Stimulated activated CD4-positive, alpha-beta T cell treated with anti-CD3 and anti-CD28 coated beads, Interleukin-15, amount 100 ng/mL, for 48 hours (primary cell): ENCODE measurements at regions not wholly inside any gene's neighbourhood (a gene's known extent, or its start where the extent isn't known, plus 50 kb on each side); places are given as distances from the start of the nearest gene placed in this dataset.
"Not testable (repeated sequence)": the region's sequence is repeated elsewhere in the genome, so short reads cannot be mapped to it uniquely, and the experiment has no call there.

Source experiments
- DNase-seq, 2 donors: peaks; one replicate each; pipeline ENCODE4 v3.0.0-alpha.2; 2020; ENCODE audit warnings: low read depth in 2 of 2

DNA sequence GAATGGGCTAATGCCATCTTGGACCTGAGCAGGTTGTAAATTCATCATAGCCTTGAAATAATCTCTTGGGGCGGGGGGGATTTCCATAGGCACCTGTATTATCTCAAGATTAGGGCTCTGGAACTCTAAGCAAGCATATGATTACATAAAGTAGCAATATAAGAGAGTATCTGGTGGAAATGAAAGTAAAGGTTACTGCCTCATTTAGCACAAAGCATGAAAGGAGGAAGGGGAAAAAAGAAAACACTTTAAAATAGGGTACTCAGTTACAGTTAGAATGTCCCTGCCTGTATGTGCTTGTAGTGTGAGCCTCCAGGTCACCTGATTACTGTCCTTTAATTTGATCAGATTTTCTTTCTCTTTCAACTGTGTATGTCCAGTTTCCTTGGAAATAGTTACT lies 1079.7 kb upstream of the CDH18 start:
- DNase-seq = no peak

DNA sequence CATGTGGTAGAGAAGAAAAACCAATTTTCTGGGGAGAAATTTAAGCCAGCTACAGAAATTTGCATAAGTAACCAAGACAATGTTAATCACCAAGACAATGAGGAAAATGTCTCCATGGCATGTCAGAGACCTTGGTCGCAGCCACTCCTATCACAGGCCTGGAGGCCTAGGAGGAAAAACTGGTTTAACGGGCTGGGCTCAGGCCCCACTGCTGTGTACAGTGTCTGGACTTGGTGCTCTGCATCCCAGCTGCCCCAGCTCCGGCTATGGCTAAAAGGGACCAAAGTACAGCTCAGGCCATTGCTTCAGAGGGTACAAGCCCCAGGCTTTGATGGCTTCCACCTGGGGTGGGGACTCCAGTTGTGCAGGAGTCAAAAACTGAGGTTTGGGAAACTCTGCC lies 1075.1 kb upstream of the CDH18 start:
- DNase-seq = no peak

DNA sequence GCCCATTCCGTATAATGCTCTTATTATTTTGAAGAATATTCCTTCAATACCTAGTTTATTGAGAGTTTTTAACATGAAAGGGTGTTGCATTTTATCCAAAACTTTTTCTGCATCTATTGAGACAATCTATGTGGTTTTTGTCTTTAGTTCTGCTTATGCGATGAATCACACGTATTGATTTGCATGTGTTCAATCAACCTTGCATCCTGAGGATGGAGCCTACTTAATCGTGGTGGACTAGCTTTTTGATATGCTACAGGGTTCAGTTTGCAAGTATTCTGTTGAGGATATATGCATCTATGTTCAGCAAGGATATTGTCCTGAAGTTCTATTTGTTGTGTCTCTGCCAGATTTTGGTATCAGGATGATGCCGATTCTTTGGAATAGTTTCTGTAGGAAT lies 1070.3 kb upstream of the CDH18 start:
- DNase-seq = no peak

DNA sequence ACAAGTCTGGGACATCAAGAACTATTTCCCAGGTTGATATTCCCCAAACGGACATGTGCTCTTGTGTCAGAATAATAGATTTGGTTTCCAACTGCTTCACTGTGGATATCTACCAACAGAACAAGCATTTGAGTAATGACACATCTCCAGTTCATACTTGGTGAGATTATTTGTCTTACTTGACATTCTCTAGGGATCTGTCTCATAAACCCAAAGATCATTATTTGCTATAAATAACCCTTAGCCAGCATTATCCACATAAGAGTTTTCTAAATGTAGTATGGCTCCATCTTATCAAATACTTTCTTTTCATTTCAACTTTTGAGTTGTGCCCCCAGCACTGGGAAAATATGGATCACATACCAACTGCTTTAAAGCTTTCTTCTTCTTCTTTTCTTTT lies 1063.9 kb upstream of the CDH18 start:
- DNase-seq = no peak

DNA sequence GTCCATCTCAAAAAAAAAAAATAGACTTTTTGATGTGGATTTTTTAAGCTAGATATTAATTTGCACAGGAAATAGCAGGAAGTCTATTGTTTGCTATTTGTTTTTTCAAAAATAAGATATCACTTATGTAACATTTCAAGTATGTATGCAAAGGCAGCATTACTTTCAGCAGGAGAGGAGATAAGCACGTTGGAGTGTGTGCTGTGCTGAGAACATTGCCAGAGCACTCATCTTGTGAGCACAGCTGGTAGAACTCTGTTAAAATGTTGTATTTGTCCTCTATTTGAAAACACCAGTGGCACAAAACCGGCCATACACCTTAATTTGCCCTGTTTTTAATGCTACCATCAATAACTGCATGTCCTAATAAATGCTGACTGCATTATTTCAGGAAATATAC lies 1061.9 kb upstream of the CDH18 start:
- DNase-seq = no peak

DNA sequence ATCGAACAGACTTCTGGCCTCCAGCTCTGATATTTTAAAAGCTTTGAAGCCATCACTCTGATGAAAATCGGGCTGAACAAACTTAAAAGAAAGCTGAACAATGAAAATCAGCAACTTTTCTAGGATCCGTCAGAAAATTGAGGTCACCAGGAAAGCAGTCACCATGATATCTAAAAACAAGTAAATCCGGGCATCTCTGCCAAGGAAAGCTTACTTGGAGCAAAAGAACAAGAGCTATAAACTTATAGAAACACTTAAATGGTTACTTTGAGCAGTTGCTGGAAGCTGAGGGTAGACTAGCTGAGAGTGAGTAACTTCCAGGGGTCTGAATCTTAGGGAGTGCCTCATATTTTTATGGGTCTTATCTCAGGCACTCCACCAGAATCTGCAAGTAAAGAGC lies 1043.0 kb upstream of the CDH18 start:
- no peak for DNase-seq

DNA sequence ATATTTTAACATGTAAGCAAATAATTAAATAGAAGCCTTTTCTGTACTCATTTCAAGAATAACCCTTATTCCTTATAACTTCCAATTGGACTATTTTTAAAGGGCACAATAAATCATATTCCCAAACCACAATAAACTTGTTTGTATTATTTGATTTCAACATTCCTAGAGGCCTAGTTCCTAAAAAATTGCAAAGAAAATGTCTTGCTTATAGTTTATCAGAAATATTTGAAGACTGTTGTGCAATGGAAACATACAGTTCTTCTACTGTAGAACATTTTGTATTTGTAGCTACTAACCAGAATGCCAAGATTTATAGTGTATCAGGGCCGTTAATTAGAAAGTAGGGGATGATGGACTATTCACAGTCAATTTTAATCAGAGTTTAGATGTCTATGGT lies 1037.0 kb upstream of the CDH18 start:
- DNase-seq = no peak

DNA sequence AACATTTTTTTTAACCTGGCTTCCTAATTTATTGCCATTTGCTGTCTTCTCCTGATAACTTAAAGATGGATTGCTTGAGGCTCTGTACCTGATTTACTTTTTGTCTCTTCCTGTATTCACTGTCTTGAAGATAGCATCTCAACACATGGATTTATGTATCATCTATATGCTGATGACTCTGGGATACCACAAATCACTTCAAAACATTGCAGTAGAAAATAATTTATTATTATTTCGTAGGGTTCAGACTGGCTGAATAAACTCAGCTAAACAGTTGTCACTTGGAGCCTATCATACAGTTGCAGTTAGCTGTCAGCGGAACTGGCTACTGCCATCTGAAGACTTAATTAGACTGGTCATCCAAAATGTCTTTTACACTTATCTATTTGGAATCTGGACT lies 1025.2 kb upstream of the CDH18 start:
- DNase-seq = no peak

DNA sequence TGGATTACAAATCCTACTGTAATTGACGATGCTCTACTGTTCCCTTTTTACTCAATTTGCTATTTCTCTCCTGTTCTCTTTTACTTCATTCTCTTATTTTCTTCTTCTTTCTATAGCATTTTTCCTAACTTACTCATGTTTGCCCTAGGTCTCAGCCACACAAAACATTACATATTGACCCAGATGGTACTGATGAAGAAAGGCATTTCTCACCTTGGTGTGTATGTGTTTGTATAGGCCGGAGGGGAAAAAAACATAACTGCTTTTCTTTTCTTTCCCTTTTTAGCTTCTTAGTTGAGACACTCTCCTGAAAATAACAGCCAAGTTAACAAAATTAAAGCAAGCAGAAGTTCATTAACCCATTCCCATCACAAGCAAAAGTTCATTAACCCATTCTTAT lies 1019.8 kb upstream of the CDH18 start:
- no peak for DNase-seq

DNA sequence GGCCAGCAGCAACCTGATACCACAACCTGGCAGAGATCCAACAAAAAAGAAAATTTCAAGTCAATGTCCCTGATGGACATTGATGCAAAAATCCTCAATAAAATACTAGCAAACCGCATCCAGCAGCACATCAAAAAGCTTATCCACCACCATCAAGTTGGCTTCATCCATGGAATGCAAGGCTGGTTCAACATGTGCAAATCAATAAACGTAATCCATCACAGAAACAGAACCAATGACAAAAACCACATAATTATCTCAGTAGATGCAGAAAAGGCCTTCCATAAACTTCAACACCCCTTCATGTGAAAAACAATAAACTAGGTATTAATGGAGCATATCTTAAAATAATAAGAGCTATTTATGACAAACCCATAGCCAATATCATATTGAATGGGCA lies 1000.9 kb upstream of the CDH18 start:
- DNase-seq = not testable (repeated sequence)

DNA sequence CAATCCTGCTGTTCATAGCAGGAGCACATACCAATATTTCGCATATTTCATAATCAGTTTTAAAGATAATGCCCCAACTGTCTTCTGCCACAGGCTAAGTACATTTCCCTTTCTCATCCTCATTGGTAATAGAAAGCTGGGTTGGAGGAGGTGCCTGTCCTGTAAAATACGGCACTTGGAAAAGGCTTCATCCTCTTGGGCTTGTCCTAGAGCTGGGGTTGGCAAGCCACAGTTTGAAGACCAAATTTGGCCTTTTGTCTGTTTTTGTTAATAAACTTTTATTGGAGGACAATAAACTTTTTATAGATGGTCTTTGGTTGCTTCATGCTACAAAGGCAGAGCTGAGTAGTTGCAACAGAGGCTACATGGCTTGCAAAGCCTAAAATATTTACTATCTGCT lies 997.8 kb upstream of the CDH18 start:
- no peak for DNase-seq

DNA sequence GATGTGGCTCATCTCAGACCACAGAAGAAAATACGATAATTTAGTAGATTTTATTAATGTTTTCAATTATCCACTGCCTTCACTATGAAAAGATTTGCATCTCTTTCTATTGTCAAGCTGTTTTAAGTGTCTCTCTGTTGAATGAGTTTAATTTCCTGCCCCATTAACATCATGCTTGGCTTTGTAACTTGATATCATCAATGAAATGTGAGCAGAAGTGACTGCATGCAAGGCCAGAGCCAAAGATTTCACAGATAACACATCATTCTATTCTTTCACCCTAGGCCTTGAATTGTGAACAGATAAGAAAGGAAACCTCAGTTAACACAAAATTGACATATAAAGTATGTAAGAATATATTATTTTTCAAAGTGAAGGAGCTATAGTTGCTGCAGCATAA lies 986.4 kb upstream of the CDH18 start:
- no peak for DNase-seq

DNA sequence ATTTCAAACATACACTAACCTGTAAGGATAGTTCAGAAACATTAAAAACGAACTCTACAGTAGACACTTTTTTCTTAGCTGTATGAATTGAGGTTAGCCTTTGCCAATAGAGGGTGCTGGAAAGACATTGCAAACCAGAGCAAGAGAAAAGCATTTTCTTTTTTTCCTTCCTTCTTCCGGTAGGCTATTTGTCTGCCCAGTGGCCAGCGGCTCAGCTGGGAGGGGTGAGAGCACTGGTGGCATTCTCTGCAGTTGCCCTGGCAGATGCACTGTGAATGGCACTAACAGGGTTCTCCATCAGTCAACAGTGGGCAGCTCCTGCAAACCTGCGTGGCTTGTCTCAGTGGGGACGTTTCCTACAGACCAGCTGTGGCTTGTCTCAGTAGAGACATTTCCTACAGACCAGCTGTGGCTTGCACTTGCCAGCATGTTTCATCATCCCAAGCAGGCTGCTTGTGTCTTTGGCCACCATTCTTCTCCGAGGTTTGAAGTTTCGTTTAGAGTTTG lies 984.5 kb upstream of the CDH18 start:
- no peak for DNase-seq

DNA sequence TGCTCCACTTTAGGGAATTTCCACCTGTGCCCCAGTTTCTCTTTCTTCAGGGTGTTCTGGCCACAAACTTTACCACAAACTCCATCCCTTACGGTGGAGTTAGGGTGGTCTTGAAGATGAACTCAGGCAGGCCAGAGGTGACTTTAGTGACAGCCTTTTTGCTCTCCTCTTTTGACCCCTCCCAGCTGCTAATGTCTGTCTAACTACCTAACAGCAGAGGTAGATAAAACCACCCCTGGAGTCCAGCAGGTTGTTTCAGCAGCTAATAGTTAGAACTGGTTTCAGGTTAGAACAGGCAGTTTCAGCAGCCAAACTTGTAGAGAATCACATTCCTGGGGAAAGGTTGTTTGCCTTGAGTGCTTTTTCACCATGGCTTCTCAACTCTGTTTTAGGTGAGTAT lies 971.3 kb upstream of the CDH18 start:
- DNase-seq = no peak

DNA sequence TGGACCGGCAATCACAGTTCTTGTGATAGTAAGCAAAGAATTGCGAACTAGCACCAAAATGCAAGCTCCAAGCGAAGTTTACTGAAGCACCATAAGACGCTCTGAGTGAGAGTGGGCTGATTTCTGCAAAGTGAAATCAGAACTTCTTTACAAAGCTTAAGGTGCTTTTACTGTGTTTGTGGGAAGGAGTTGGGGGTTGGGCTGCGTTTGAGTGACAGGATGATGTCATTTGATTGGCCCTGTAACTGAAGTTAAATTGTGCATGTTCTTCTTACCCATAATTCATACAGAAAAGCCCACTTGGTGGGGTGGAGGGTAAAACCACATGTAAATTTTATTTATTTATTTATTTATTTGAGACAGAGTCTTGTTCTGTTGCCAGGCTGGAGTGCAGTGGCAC lies 970.6 kb upstream of the CDH18 start:
- no peak for DNase-seq

DNA sequence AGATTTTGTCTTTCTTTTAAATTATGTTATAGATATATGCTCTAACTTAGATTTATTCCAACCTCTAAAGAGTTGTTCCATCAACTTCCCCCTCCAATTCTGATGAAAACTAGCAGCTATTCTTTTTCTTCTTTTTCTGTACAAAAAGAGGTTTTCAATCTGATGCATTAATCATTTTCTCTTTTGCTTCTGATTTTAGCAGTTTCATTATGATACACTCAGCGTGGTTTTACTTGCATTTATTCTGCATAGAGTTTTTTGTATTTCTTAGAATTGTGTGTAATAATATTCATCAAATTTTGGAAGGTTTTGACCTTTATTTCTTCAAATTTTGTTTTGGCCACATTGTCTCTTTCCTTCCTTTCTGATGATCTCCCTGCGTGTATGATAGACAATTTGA lies 968.1 kb upstream of the CDH18 start:
- DNase-seq = no peak

DNA sequence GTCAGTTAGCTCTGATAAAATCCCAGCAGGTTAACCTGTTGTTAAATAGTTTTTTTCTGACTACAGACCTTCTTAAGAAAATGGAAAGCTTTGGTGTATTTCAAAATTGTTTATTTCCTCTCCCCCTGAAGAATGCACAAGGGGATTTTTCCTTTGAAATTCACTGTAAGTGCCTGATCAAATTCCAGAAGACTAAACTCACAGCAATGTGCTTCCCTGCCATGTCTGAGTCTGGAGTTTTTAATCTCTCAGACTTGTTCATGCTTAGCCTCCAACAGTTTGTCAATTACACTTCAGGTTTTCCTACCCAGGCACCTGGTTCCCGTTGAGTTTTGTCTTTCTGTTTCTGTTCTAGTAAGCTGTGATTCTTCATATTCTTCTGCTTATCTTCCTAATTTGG lies 961.6 kb upstream of the CDH18 start:
- DNase-seq = no peak

DNA sequence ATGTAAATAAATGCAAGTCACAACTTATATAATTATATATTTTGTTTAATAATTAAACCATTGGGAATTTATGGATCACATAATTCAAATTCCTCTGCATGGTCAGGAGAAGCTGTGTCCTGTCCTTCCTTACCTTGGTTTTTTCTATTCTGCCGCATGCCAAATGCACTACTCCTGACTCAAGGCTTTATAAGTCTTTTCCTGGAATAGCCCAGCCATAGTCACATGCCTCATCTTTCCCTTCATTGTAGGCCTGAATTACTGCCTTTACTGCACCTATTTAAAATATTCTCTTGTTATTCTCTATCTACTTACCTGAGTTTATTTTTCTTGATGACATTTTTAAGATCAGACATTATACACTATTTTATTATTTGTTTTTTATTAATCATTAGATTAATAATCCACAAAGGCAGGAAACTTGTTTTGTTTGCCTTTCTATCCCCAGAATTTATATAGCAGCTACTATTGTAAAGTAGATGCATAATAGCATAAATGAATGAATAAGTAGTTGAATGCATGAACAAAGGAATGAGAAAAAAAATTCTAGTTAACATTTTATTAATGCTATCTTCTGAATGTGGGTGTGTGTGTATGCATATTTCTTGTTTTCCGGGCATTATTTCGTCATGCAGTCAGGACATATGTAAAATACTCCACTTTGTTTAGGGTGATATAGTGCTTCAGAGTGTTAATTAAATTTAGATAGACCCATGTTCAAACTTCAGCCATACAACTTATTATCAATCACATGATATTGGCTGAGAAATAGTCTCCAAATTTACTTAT lies 955.4 kb upstream of the CDH18 start:
- DNase-seq = not testable (repeated sequence)

DNA sequence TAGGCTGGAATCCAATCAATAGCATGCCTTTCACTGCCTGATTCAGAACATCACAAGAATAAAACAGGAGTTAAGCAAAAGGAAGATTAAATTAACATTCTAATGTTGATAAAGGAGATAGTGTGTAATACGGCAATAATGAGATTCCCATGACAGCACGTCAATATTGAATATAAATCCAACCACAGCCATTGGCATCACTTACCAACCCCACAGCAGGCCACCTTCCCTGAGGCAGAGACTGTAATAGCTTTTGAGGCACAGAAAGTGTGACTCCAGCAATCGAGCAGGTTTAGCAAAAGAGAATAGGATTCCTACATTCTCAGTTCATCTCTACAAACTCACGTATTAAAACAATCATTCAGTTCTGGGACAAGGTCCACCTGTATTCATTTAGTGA lies 954.6 kb upstream of the CDH18 start:
- DNase-seq = not testable (repeated sequence)

DNA sequence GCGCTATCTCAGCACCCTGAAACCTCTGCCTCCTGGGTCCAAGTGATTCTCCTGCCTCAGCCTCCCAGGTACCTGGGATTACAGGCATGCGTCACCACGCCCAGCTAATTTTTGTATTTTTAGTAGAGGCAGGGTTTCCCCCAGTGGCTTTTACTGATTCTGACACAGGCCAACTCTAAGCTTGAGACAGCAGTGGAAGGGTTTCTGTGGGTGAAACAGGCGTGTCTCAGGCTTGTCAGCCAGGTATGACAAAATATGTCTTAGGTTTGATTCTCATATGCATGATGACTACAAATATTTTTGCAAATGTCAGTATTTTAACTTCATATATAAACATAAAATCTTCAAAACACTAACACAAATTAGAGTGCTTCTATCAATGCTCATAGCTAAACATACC lies 952.8 kb upstream of the CDH18 start:
- not testable (repeated sequence) for DNase-seq

DNA sequence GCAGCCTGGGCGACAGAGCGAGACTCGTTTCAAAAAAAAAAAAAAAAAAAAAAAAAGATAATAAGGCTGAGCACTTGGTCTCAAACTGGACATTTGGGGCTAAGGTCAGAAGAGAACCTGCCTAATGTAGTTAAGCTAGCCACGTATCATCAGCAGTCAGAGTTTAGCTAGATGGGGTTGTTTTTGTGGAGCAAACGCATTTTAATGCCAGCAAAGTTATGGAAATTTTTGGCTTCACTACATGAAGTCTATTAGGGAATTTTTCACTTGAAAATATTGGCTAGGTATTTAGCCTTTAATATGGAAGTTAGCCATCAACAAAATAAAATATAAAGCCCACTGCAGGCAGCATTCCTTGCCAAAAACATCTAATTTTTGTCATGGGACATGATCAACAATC lies 902.9 kb upstream of the CDH18 start:
- DNase-seq = not testable (repeated sequence)

DNA sequence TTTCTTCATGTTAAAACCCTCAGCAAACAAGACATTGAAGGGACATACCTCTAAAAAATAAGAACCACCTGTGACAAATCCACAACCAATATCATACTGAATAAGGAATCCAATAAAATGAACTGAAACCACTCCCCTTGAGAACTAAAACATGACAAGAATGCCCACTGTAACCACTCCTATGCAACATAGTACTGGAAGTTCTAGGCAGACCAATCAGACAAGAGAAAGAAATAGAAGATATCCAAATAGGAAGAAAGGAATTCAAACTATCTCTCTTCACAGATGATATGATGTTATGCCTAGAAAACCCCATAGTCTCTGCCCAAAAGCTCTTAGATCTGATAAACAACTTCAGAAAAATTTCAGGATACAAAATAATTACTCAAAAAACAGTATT lies 887.7 kb upstream of the CDH18 start:
- not testable (repeated sequence) for DNase-seq

DNA sequence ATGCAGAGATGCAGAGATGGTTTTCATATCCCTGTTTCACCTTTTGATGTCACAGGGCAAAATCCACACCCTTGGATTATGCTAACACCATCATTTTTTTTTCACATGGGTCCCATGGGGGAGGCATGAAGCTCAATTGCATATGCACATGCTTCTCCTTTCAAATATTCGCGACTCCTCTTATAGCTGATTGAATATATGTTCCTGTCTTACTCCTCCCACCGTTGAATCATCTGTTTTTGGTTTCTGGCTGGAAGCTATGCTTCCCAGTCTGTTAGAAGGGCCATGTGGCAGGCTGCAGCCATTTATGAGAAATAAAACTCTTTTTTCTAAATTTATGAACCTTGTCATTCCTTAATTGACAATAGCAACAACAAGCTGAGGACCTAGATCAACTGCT lies 877.9 kb upstream of the CDH18 start:
- DNase-seq = not testable (repeated sequence)

DNA sequence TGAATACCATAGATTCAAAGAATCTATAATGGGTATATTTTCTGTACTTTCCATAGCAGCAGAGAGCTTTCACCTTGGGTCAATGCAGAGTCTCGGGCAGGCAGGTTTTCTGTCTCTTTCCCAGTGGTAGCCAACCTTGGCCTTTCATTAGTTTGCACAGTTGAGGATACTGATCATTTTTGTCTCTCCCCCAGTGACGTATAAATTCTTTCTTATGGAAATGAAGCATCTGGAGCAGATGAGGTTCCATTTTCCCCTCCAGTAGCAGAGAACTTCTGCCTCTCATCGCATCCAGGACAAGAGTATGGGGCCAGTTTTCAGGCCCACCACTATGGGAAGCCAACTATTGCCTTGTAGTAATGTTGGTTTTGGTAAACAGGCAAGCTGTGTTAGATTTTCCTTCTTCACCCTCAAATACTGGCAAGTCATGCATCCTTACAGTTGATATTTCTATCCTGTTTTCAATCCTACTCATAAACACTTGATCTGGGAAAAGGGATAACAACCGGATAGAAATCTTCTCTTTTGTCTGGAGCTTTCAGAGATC lies 845.2 kb upstream of the CDH18 start:
- no peak for DNase-seq
